Loucy (cell line): ENCODE measurements at regions not wholly inside any gene's neighbourhood (a gene's known extent, or its start where the extent isn't known, plus 50 kb on each side); places are given as distances from the start of the nearest gene placed in this dataset.

ENCODE experiments used
- H2AFZ ChIP-seq: fragments of 200-600 bp; sonication (generic); 2 replicates; pipeline ENCODE4 v1.6.0; 2016; ENCODE audit warnings: antibody characterized with exemption, mild to moderate bottlenecking, low read length, moderate library complexity
- H3F3A ChIP-seq: fragments of 200-600 bp; 2 replicates; pipeline ENCODE4 v1.6.0; 2016; ENCODE audit warnings: antibody characterized with exemption, low read depth, mild to moderate bottlenecking
- H3K27me3 ChIP-seq: fragments of 200-600 bp; sonication (generic); 2 replicates; pipeline ENCODE4 v1.6.1; 2014; ENCODE audit warnings: low read length, mild to moderate bottlenecking; ENCODE audit not compliant: insufficient read depth, poor library complexity, severe bottlenecking
- H3K36me3 ChIP-seq: fragments of 200-600 bp; sonication (generic); 2 replicates; pipeline ENCODE4 v1.6.1; 2016; ENCODE audit warnings: low read length; ENCODE audit not compliant: insufficient read depth
- H3K4me1 ChIP-seq: fragments of 200-600 bp; sonication (generic); 2 replicates; pipeline ENCODE4 v1.5.1; 2014; ENCODE audit warnings: low read length, mild to moderate bottlenecking; ENCODE audit not compliant: insufficient read depth, poor library complexity, severe bottlenecking
- H3K4me2 ChIP-seq: fragments of 200-600 bp; sonication (generic); 2 replicates; pipeline ENCODE4 v1.6.0; 2014; ENCODE audit warnings: antibody characterized with exemption, low read length, low read depth, mild to moderate bottlenecking; ENCODE audit not compliant: poor library complexity, severe bottlenecking
- H3K4me3 ChIP-seq: fragments of 200-600 bp; sonication (generic); 2 replicates; pipeline ENCODE4 v1.5.1; 2014; ENCODE audit warnings: low read length, mild to moderate bottlenecking, mixed read lengths; ENCODE audit not compliant: poor library complexity, severe bottlenecking
- H3K79me2 ChIP-seq: fragments of 200-600 bp; sonication (generic); 2 replicates; pipeline ENCODE4 v1.6.1; 2014; ENCODE audit warnings: low read length; ENCODE audit not compliant: insufficient read depth
- H3K9ac ChIP-seq: fragments of 200-600 bp; sonication (generic); 2 replicates; pipeline ENCODE4 v1.6.0; 2014; ENCODE audit warnings: mild to moderate bottlenecking, low read depth, low read length, moderate library complexity; ENCODE audit not compliant: poor library complexity, severe bottlenecking
- H3K9me2 ChIP-seq: fragments of 200-600 bp; sonication (generic); replicated peaks from 2 replicates; pipeline ENCODE4 v1.6.1; 2016; ENCODE audit warnings: low read depth, low read length, mixed read lengths
- H3K9me3 ChIP-seq: fragments of 200-600 bp; sonication (generic); 2 replicates; pipeline ENCODE4 v1.6.1; 2014; ENCODE audit warnings: mild to moderate bottlenecking, antibody characterized with exemption, low read length, low read depth; ENCODE audit not compliant: insufficient read depth
- H4K20me1 ChIP-seq: fragments of 200-600 bp; sonication (generic); 2 replicates; pipeline ENCODE4 v1.6.0; 2014; ENCODE audit warnings: antibody characterized with exemption, low read length, mild to moderate bottlenecking; ENCODE audit not compliant: insufficient read depth, poor library complexity, severe bottlenecking
- CTCF ChIP-seq: fragments of 200-600 bp; sonication (generic); conservative IDR thresholded peaks from 2 replicates; pipeline ENCODE4 v1.5.1; 2014; ENCODE audit warnings: mild to moderate bottlenecking, antibody characterized with exemption, low read length
- EZH2phosphoT487 ChIP-seq: fragments of 200-600 bp; IDR thresholded peaks from 2 replicates; pipeline ENCODE4 v1.6.1; 2018; ENCODE audit warnings: antibody characterized with exemption, mild to moderate bottlenecking, moderate library complexity, borderline replicate concordance

- Histone ChIP-seq H3K79me2 (no peaks in the 10 kb centered on the region), H3K9me3 (peaks cover 14% of the 10 kb centered on the region; the same call in 1 of the 2 replicates), H3K36me3 (no peaks in the 10 kb centered on the region), H4K20me1 (no peaks in the 10 kb centered on the region), H3K4me3 (no peak overlapping the region), H2AFZ (no peak overlapping the region), H3K27me3 (no peaks in the 10 kb centered on the region), H3K9me2 (no peaks in the 10 kb centered on the region), H3K4me2 (no peak overlapping the region), H3K9ac (no peak overlapping the region), H3F3A (no peaks in the 10 kb centered on the region), H3K4me1 (no peaks in the 10 kb centered on the region)
- TF ChIP-seq CTCF (no peak), EZH2phosphoT487 (no peak)
These were observed 1018.5 kb upstream of the PHF14 start for GRCh38 chr7:9955138-9955537.

GRCh38 chr7:9958486-9958885 is 1015.2 kb upstream of the PHF14 start:
- Histone ChIP-seq H3K4me1 (no peaks in the 10 kb centered on the region), H3K4me2 (no peak overlapping the region), H3K9ac (no peak overlapping the region), H3F3A (no peaks in the 10 kb centered on the region), H3K9me3 (peaks cover 9% of the 10 kb centered on the region; the same call in 1 of the 2 replicates), H3K9me2 (no peaks in the 10 kb centered on the region), H2AFZ (no peak overlapping the region), H4K20me1 (no peaks in the 10 kb centered on the region), H3K27me3 (no peaks in the 10 kb centered on the region), H3K36me3 (no peaks in the 10 kb centered on the region), H3K79me2 (no peaks in the 10 kb centered on the region), H3K4me3 (no peak overlapping the region)
- TF ChIP-seq EZH2phosphoT487, result no peak

- H3K9me3 ChIP-seq, result no peaks in the 10 kb centered on the region
- no peaks in the 10 kb centered on the region for H4K20me1 ChIP-seq
- no peaks in the 10 kb centered on the region for H3K36me3 ChIP-seq
- H3F3A ChIP-seq, result no peaks in the 10 kb centered on the region
- H3K9me2 ChIP-seq, result no peaks in the 10 kb centered on the region
- H3K9ac ChIP-seq, result no peak overlapping the region
- no peak overlapping the region for H3K4me3 ChIP-seq
- no peaks in the 10 kb centered on the region for H3K4me1 ChIP-seq
- TF ChIP-seq EZH2phosphoT487 (no peak), CTCF (no peak)
- no peaks in the 10 kb centered on the region for H3K27me3 ChIP-seq
- H3K79me2 ChIP-seq, result no peaks in the 10 kb centered on the region
- no peak overlapping the region for H3K4me2 ChIP-seq
- H2AFZ ChIP-seq, result no peak overlapping the region
These were observed 1013.2 kb upstream of the PHF14 start for GRCh38 chr7:9960460-9960859.

- no peak overlapping the region for H3K9ac ChIP-seq
These were observed 1012.3 kb upstream of the PHF14 start for GRCh38 chr7:9961161-9961922.

More at GRCh38 chr7:9961161-9961922, 1012.3 kb upstream of the PHF14 start:
- H3K4me3 ChIP-seq, result no peak overlapping the region
- no peaks in the 10 kb centered on the region for H4K20me1 ChIP-seq
- H3K4me2 ChIP-seq, result no peak overlapping the region
- no peak overlapping the region for H2AFZ ChIP-seq
- no peaks in the 10 kb centered on the region for H3K4me1 ChIP-seq
- H3K9me2 ChIP-seq, result no peaks in the 10 kb centered on the region
- H3F3A ChIP-seq, result no peaks in the 10 kb centered on the region
- TF ChIP-seq EZH2phosphoT487, result no peak
- TF ChIP-seq CTCF, result no peak
- no peaks in the 10 kb centered on the region for H3K9me3 ChIP-seq
- H3K36me3 ChIP-seq, result no peaks in the 10 kb centered on the region
- H3K27me3 ChIP-seq, result no peaks in the 10 kb centered on the region
- no peaks in the 10 kb centered on the region for H3K79me2 ChIP-seq
